ENCODE measurements at regions not wholly inside any gene's neighbourhood (a gene's known extent, or its start where the extent isn't known, plus 50 kb on each side); places are given as distances from the start of the nearest gene placed in this dataset.

DNA sequence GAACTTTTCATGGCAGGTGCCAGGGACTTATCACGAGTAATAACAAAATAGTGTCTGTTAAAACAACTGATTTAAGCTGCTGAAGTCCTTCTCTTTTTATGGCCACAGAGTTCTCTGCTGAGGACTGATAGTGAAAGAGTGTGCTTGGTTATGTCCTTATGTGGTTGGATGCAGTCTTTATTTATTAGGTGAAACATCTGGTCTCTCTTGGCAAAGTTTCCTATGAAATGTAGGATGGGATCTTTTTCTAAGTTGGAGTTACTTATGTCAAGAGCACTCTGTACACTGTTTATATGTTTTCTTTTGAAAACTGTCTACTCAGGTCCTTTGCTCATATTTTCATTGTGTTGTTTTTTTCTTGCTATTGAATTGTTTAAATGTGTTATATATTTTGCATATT, 1816.1 kb upstream of the C9orf72 start:
- no peak overlapping the region for H3K27ac ChIP-seq
- intact Hi-C loops (cut with DNase I): no loop called here
- WGBS, 2 donors: 69 to 72% methylated on average over 1 of the region's 1 CpG

DNA sequence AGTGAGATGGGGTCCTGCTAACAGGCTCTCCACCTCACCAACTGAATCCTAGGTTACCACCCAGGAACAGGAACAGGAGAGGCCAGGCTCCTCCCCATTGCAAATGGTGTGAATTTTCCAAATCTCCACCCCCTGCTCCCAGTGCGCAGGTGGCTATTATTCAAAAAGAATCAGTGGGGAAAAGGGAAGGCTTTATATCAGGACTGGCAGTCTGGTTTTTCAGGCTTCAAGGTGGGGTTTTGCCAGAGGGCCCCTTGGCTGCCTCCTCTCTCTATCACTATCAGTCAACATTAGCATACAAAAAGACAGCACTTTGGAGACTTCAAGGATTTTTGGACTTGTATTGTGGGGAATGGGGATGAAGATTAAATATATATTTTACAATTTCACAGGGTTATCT, 1817.6 kb upstream of the C9orf72 start:
- no peaks in the 10 kb centered on the region for H3K4me1 ChIP-seq
- WGBS, 2 donors: 84 to 94% methylated on average over 1 of the region's 1 CpG
- no peaks in the 10 kb centered on the region for H3K36me3 ChIP-seq
- no peak overlapping the region for H3K4me3 ChIP-seq
- intact Hi-C loops (cut with DNase I): no loop called here
- H3K27ac ChIP-seq: no peak overlapping the region
- DNase-seq: no peak
- H3K27me3 ChIP-seq: no peaks in the 10 kb centered on the region
- peaks cover 0 to 2% (median 0%) of the 10 kb centered on the region in 4 donors for H3K9me3 ChIP-seq
- TF ChIP-seq POLR2A (IDR thresholded peaks at IDR 0.05): no peak
- TF ChIP-seq, protein P1, sequence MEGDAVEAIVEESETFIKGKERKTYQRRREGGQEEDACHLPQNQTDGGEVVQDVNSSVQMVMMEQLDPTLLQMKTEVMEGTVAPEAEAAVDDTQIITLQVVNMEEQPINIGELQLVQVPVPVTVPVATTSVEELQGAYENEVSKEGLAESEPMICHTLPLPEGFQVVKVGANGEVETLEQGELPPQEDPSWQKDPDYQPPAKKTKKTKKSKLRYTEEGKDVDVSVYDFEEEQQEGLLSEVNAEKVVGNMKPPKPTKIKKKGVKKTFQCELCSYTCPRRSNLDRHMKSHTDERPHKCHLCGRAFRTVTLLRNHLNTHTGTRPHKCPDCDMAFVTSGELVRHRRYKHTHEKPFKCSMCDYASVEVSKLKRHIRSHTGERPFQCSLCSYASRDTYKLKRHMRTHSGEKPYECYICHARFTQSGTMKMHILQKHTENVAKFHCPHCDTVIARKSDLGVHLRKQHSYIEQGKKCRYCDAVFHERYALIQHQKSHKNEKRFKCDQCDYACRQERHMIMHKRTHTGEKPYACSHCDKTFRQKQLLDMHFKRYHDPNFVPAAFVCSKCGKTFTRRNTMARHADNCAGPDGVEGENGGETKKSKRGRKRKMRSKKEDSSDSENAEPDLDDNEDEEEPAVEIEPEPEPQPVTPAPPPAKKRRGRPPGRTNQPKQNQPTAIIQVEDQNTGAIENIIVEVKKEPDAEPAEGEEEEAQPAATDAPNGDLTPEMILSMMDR (IDR thresholded peaks at IDR 0.05): no peak
- no peak for TF ChIP-seq EP300 (IDR thresholded peaks at IDR 0.05)
- no peak for TF ChIP-seq POLR2AphosphoS5 (IDR thresholded peaks at IDR 0.05)

More for the DNA sequence above, 1816.1 kb upstream of the C9orf72 start:
- no peak for DNase-seq
- H3K36me3 ChIP-seq: no peaks in the 10 kb centered on the region
- H3K9me3 ChIP-seq: no peaks in the 10 kb centered on the region
- H3K27me3 ChIP-seq: no peaks in the 10 kb centered on the region
- TF ChIP-seq POLR2AphosphoS5 (IDR thresholded peaks at IDR 0.05) (no peak), POLR2A (IDR thresholded peaks at IDR 0.05) (no peak), EP300 (IDR thresholded peaks at IDR 0.05) (no peak)
- TF ChIP-seq, protein P1 (IDR thresholded peaks at IDR 0.05): no peak
- H3K4me1 ChIP-seq: no peaks in the 10 kb centered on the region
- H3K4me3 ChIP-seq: no peak overlapping the region

DNA sequence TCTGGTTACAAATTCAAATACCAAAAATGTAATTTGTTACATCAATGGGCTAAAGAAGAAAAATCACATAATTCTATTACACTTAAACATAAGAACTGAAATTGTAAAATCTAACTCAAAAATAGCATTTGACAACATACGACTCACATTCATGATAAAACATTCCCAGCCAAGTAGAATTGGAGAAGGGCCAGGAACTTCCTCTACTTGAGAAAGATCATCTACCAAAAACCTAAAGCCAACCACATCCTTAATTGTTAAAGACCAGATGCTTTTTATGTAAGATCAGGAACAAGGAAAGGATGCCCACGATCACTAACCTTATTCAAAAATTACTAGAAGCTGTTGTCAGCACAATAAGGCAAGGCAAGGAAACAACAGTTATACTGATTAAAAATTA, 1819.8 kb upstream of the C9orf72 start:
- H3K36me3 ChIP-seq: no peaks in the 10 kb centered on the region
- no peak for DNase-seq
- no peak for TF ChIP-seq EP300 (IDR thresholded peaks at IDR 0.05)
- no peak for TF ChIP-seq POLR2AphosphoS5 (IDR thresholded peaks at IDR 0.05)
- TF ChIP-seq, protein P1 (IDR thresholded peaks at IDR 0.05): no peak
- no peak for TF ChIP-seq POLR2A (IDR thresholded peaks at IDR 0.05)
- H3K9me3 ChIP-seq: peaks cover 0 to 2% (median 0%) of the 10 kb centered on the region in 4 donors
- H3K27ac ChIP-seq: no peak overlapping the region
- H3K27me3 ChIP-seq: no peaks in the 10 kb centered on the region
- WGBS, 2 donors: 39 to 86% methylated on average over 2 of the region's 2 CpGs
- H3K4me3 ChIP-seq: no peak overlapping the region
- intact Hi-C loops (cut with DNase I): no loop called here
- no peaks in the 10 kb centered on the region for H3K4me1 ChIP-seq

- DNase-seq: no peak
- H3K36me3 ChIP-seq: no peaks in the 10 kb centered on the region
- H3K27ac ChIP-seq: no peak overlapping the region
- no peaks in the 10 kb centered on the region for H3K27me3 ChIP-seq
- no peaks in the 10 kb centered on the region for H3K4me1 ChIP-seq
- no peak for TF ChIP-seq EP300 (IDR thresholded peaks at IDR 0.05)
- TF ChIP-seq, protein P1 (IDR thresholded peaks at IDR 0.05): no peak
- 77 to 93% methylated on average over 1 of the region's 1 CpG for WGBS, 2 donors
- intact Hi-C loops (cut with DNase I): no loop called here
- no peak overlapping the region for H3K4me3 ChIP-seq
- H3K9me3 ChIP-seq: peaks cover 0 to 2% (median 0%) of the 10 kb centered on the region in 4 donors
Observed at GRCh38 chr9:29394855-29395254, 1821.6 kb upstream of the C9orf72 start.

GRCh38 chr9:29397148-29397547, 1823.9 kb upstream of the C9orf72 start:
- no peak overlapping the region for H3K4me3 ChIP-seq
- H3K36me3 ChIP-seq: no peaks in the 10 kb centered on the region
- DNase-seq: no peak
- 83 to 86% methylated on average over 3 of the region's 3 CpGs for WGBS, 2 donors
- H3K27ac ChIP-seq: no peak overlapping the region
- no peaks in the 10 kb centered on the region for H3K4me1 ChIP-seq
- TF ChIP-seq, protein P1 (IDR thresholded peaks at IDR 0.05): no peak
- TF ChIP-seq POLR2A (IDR thresholded peaks at IDR 0.05): no peak
- TF ChIP-seq POLR2AphosphoS5 (IDR thresholded peaks at IDR 0.05): no peak
- no peaks in the 10 kb centered on the region for H3K27me3 ChIP-seq
- intact Hi-C loops (cut with DNase I): no loop called here
- peaks cover 0 to 2% (median 0%) of the 10 kb centered on the region in 4 donors for H3K9me3 ChIP-seq

All from sigmoid colon (tissue), 6 donors.